ENCODE measurements at regions not wholly inside any gene's neighbourhood (a gene's known extent, or its start where the extent isn't known, plus 50 kb on each side); places are given as distances from the start of the nearest gene placed in this dataset.

DNA sequence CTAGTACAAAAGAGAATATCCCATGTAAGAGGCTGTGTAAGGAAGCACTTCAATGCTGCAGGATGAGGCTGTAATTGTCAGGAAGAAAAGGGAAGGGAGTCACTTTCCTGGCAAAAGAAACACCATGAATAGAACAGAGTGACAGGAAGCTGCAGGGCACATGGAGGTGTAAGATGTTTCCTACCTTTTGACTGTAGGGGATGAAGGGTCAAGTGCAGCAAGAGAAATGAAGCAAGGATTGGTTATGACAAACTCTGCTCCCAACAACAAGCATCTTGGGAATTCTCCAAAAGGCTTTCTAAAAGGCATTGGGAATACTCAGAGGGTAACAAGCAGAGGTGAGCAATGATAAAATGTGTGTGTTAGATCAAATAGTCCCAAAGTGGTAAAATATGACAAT lies 74.3 kb upstream of the NPY2R start:
- DNase-seq (ENCODE audit: low spot score) (no peak), ATAC-seq (ENCODE audit: insufficient number of reproducible peaks, low FRiP score, low read depth) (no peak)

DNA sequence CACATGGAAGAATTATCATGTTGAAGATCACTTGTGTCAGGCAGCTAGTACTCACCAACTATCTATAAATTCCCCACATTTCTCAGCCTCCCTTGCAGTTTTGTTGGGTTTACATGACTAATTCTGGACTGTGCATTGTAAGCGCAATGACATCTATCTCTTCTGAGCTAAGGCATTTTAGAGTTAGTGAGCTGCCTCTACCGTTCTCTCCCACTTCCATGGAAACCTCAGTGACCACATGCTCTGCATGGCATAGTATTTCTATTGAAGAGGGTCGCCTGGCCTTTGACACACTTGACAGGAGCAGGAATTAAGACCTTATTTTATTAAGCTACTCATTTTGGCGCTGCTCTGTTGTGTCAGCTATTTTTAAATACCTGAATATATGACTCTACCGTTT lies 67.5 kb upstream of the NPY2R start:
- ATAC-seq (ENCODE audit: insufficient number of reproducible peaks, low FRiP score, low read depth) (no peak), DNase-seq (ENCODE audit: low spot score) (no peak)
- Histone ChIP-seq H3K27me3 (replicated peaks; ENCODE audit: insufficient read depth) (no peaks in the 10 kb centered on the region), H3K27ac (no peak overlapping the region), H3K36me3 (no peaks in the 10 kb centered on the region), H3K9me3 (no peaks in the 10 kb centered on the region), H3K4me1 (ENCODE audit: control insufficient read depth in 1 of 2, low read depth in 2 of 2) (no peaks in the 10 kb centered on the region), H3K4me3 (no peak overlapping the region)
- TF ChIP-seq, protein P1, sequence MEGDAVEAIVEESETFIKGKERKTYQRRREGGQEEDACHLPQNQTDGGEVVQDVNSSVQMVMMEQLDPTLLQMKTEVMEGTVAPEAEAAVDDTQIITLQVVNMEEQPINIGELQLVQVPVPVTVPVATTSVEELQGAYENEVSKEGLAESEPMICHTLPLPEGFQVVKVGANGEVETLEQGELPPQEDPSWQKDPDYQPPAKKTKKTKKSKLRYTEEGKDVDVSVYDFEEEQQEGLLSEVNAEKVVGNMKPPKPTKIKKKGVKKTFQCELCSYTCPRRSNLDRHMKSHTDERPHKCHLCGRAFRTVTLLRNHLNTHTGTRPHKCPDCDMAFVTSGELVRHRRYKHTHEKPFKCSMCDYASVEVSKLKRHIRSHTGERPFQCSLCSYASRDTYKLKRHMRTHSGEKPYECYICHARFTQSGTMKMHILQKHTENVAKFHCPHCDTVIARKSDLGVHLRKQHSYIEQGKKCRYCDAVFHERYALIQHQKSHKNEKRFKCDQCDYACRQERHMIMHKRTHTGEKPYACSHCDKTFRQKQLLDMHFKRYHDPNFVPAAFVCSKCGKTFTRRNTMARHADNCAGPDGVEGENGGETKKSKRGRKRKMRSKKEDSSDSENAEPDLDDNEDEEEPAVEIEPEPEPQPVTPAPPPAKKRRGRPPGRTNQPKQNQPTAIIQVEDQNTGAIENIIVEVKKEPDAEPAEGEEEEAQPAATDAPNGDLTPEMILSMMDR (IDR thresholded peaks at IDR 0.05) = no peak

More for the DNA sequence above, 74.3 kb upstream of the NPY2R start:
- Histone ChIP-seq H3K4me1 (ENCODE audit: control insufficient read depth in 1 of 2, low read depth in 2 of 2) (no peaks in the 10 kb centered on the region), H3K27ac (no peak overlapping the region), H3K9me3 (no peaks in the 10 kb centered on the region), H3K4me3 (no peak overlapping the region), H3K27me3 (replicated peaks; ENCODE audit: insufficient read depth) (no peaks in the 10 kb centered on the region), H3K36me3 (no peaks in the 10 kb centered on the region)
- TF ChIP-seq, protein P1 (IDR thresholded peaks at IDR 0.05) = no peak

DNA sequence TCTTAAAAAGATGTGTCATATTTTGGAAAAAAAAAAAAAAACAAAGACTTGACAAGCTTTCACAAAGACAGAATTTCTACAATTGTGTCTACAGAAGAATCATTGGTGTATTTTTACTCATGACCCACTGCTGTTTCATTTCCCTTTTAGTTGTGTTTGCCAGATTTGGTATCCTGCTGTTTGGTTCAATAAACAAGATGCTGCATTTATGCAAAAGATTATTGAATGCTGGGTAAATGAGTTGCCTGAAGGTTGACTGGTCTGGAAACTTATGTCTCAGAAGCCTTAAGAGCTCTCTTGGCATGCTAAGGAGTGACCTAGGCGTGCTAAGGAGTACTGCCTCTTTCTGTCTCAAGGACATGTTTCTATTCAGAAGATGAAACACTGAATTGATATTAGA lies 64.9 kb upstream of the NPY2R start:
- no peak overlapping the region for H3K27ac ChIP-seq
- H3K4me1 ChIP-seq (ENCODE audit: control insufficient read depth in 1 of 2, low read depth in 2 of 2) = no peaks in the 10 kb centered on the region
- no peaks in the 10 kb centered on the region for H3K9me3 ChIP-seq
- H3K27me3 ChIP-seq (replicated peaks; ENCODE audit: insufficient read depth) = no peaks in the 10 kb centered on the region
- H3K36me3 ChIP-seq = no peaks in the 10 kb centered on the region
- no peak overlapping the region for H3K4me3 ChIP-seq
- ATAC-seq (ENCODE audit: insufficient number of reproducible peaks, low FRiP score, low read depth) = no peak
- no peak for DNase-seq (ENCODE audit: low spot score)
- TF ChIP-seq, protein P1 (IDR thresholded peaks at IDR 0.05) = no peak
